Fibroblast of gingiva (primary cell): ENCODE measurements at regions not wholly inside any gene's neighbourhood (a gene's known extent, or its start where the extent isn't known, plus 50 kb on each side); places are given as distances from the start of the nearest gene placed in this dataset.

Experiments
- DNase-seq: peaks from one replicate; pipeline ENCODE4 v3.0.0-alpha.2; 2011; ENCODE audit warnings: low read depth

DNA sequence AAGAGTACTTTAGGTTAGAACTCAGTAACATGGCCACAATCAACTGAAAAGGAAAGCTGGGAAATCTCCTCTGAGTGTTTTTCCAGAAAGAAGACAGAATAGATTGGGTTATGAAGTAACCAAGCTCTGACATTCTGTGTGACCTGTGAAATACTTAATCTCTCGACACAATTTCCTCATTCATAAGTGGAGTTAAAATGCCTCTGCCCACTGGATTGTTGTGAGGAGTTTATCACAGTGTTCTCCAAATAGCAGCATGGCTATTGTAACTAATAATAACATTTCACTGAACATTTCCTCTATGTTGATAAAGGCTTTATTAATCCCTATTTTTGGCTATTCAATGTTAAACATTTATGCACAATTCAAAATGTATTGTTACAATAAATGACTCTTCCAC is 311.0 kb downstream of the GABRB2 start:
- DNase-seq = no peak

DNA sequence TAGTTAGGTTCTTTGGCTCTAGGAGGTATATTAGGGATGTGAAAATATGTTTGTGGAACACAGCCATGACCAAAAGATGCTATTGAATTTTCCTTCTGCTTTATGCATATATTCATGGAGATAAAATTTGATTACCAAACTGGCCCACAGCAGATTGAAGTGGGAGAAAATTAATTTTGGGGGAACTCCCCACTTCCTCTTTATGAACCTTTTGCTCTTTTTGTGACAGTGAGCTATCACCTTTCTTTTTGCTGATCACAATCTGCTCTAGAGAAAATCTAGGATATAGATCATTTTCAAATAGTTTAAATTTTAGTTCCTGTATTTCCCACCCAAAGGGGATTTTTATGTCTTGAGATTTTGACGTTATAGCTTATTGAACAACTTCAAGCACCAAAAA is 313.0 kb downstream of the GABRB2 start:
- no peak for DNase-seq

DNA sequence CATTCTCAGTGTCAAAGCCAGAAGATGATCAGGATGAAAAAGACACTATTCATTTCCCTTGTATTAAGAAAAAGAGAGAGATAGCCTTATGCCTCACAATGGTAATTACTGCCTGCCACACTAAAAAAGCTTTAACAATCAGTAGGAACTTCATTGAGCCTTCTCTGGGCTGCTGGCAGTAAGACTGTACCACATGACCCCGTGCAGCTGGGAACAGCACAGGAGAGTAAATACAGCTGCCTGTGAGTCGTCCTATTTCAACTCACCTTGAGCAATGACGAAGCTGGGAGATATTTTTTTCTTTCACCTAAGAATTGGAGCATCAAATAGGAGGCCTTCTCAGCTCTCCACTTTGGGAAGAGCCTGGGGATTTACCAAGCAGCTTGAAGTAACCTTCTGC is 316.3 kb downstream of the GABRB2 start:
- no peak for DNase-seq

DNA sequence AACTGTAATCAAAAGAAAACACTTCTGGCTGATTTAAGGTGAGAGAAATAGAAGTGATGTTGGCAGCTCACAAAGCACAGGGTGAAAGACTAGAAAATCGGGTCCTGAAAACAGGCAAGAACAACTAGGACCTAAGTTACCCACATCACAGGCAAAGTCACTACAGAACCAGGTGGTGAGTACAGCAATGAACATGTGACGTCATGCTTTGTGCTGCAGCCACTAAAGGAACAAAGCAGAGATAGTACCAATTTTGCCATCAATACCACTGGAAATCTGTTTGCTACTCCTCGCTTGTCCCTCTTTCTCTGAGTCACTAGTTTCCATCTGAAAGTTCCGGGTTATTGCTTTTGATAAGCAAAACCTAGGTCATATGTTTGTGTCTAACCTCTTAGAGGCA is 326.7 kb downstream of the GABRB2 start:
- no peak for DNase-seq

DNA sequence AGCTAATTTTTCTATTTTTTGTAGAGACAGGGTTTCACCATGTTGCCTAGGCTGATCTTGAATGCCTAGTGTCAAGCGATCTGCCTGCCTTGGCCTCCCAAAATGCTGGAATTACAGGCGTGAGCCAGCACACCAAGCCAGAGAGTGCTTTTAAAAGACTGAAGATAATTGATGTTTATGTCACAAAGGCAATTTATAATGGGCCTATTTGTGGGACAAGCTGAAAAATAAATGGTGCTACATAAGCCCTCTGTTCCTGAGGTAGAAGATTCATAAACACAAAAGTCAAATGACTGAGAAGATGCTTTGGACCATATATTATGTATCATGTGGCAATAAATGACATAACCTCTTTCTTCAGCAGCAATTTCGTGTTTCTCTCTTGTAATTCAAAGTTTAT is 329.6 kb downstream of the GABRB2 start:
- DNase-seq = no peak

DNA sequence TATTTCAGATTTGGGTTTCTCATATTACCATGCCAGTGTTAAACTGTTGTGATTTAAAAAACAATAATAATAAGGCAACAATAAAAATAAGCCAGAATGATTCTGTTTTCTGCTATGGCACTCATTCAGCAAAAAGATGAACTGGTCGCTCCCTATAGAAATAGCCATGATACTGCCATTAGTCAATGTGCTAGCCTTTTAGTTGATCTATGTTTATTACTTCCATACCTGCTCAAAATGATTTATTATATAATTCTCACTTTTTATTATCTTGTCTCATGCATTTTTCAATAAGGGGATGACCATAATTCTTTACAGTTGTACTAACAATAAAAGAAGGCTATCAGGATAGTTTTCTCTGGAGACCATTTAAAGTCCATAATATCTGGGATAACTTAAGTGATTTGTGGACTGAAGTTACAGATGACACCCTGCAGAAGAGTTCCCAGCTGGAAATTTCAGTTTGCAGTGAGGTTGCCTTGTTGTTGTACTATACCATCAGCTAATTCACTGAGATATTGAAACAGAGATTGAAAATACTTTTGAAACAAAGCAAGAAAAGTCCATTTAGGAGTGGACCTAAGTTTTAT is 334.3 kb downstream of the GABRB2 start:
- no peak for DNase-seq

DNA sequence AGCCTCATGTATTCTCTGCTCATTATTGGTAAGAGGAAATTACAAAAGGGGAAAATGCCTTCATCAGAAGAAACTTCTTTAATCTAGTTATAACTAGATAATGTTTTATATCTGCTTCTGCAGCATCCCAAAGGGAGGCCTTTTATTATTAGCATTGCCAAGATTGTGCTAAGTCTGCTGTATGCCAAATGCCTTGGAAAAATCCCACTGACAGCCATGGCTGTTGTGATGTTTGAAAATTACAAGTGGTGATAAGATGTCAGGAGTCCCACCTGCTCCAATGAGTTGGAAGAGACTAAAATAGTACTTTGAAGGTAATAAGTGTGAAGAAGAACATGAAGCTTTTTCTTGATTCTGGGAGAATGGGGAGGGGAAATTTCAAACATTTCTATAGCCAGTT is 345.0 kb downstream of the GABRB2 start:
- DNase-seq = no peak

DNA sequence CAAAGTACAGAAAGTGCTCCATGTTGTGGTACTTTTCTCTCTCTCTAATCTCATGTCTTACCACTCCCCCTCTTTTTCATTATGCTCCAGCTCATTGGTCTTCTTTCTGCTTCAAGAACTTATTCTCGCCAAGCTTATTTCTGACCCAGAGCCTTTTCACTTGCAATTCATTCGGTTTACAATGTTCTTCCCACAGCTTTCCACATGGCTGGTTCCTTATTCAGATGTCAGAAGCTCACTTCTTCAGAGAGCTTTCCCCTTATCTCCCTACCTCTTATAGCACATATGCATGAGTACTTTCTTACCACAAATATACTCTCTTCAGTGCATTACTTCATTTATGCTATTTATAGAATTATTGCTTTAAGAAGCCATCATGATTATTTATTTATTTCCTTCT is 338.8 kb upstream of the ATP10B start:
- DNase-seq = no peak

DNA sequence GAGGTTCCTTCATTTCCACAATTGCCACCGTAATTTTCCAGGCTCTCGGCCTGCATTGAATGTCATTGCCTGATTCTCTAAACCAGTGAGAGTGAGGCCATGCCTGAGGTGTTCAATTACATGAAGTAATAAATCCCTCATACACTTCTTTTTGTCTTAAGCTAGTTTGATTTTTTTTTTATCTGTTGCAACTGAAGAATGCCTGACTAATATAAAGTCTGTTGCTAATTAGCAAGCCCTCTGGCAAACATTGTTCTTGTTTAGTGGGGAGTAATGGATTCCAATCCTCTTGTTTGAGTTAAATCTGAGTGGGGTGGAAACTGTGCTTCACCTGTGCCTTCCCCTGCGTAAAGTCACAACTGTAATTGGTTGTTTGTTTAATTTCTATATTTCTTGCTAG is 338.1 kb upstream of the ATP10B start:
- no peak for DNase-seq

DNA sequence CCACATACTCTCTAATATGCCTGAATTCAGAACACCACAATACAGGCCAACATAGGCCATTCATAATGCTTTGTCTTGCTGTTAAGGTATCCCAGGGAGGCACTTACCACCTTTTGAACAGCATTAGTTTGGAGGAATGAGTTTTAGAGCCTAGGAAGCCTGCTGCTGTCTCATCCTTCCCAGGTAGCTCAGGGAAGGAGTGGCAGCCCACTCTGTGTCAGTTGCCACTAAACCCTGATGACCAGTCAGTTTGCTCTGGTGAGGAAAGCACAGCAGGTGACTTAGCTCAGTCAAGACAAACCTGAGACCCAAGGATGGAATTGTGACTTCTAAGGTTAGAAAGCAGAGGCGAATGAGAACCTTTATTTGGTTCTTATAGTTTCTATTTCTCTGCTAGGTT is 337.4 kb upstream of the ATP10B start:
- no peak for DNase-seq

DNA sequence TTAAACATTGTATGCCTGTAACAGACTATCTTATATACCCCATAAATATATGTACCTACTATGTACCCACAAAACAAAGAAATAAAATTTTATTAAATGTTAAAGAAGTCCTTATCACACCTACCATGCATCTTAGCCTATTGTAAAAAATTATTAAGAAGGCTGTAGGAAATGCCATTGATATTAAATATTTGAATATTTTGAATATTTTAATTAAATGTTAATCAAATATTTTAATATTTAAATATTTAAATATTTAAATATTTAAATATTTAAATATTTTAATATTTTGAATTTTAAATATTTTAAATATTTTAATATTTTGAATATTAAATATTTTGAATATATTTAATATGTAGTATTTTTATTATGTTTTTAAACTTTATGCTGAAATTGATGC is 331.5 kb upstream of the ATP10B start:
- DNase-seq = no peak

DNA sequence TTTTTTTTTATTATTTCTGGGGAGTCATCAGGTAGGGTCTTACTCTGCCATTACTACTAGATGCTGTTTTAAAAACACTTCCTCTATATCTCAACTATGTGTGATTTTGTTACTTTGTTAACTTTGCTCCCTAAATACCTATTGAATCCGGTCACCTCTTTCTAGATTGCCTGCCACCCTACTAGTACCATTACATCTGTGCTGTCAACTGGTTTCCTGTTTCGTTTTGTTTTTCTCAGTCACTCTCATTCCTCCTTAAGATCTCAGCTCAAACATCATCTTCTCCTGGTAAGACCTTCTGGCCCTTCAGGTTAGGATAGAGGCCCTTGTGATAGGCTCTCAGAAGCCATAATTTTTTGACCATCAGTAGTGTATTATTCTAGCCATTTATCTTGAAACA is 324.2 kb upstream of the ATP10B start:
- no peak for DNase-seq

DNA sequence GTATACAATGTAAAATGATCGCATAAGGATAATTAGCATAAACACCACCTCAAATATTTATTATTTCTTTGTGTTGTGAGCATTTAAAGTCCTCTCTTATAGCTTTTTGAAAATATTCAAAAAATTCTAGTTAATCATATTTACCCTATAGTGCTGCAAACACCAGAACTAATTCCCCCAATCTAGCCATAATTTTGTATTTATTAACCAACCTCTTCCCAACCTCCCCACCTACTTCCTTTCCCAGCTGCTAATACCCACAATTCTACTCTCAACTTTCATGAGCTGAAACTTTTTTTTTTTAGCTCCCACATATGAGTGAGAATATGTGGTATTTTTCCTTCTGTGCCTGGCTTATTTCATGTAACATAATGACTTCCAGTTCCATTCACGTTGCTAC is 317.8 kb upstream of the ATP10B start:
- DNase-seq = no peak

DNA sequence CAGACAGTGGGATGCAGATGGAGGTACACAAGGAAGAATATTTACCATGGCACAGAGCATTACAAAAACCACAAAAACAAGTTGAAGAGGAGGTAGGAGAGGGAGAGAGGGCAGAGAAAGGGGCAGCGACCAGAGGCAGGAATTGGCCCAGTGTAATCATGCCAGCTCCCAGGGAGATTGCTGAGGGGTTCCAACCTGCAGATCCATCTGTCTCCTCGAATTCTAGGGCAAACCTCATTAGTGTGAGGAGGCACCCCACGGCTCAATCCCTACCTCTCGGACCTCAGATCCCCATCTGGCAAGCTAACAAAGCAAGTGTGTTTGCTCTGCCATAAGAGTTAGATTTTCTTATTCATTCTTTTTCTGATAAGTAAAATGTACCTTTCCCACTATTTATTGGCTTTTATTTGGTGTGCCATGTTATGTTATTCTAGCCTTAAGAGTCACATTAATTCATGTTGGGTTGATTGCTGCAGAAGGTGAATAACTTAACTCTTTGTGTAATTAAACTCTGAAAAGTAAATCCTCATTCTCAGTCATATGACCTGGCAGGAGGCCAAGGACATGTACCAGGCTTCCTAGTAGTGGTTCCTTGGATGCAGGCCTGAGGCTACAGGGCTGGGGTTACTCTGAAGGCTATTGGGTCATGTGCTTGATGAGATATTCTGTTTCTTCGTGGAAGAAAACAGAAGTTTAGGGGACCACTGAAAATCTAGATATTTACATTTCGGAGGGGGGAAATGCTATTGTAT is 315.2 kb upstream of the ATP10B start:
- no peak for DNase-seq

DNA sequence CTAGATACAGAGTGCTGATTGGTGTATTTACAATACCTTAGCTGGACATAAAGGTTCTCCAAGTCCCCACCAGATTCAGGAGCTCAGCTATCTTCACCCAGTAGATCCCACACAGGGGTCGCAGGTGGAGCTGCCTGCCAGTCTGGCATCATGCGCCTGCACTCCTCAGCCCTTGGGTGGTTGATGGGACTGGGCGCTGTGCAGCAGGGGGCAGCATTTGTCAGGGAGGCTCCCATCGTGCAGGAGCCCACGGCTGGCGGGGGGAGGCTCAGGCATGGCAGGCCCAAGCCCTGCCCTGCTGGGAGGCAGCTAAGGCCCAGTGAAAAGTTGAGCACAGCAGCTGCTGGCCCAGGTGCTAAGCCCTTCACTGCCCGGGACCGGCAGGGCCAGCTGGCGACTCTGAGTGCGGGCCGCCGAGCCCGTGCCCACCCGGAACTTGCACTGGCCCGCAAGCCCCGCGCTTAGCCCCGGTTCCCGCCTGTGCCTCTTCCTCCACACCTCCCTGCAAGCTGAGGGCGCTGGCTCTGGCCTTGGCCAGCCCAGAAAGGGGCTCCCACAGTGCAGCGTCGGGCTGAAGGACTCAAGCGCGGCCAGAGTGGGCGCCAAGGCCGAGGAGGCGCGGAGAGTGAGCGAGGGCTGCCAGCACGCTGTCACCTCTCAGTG is 314.1 kb upstream of the ATP10B start:
- no peak for DNase-seq

DNA sequence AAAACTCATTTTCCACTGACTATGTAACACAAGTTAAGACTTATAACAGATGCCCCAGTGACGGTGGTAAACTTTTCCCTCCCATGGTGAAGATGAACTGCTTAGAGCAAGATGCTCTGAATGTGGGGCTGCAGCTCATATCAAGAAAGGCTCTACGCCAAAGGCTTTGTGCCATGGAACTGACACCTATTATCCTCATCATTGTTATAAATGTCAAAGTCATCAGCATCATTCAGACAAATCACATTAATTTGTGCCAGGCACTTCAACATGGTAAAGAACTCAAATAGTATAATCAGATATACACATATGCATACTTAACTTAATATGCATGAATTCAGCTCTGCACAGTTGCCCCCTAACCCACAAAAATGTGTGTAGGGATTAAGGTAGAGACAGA is 305.9 kb upstream of the ATP10B start:
- no peak for DNase-seq

DNA sequence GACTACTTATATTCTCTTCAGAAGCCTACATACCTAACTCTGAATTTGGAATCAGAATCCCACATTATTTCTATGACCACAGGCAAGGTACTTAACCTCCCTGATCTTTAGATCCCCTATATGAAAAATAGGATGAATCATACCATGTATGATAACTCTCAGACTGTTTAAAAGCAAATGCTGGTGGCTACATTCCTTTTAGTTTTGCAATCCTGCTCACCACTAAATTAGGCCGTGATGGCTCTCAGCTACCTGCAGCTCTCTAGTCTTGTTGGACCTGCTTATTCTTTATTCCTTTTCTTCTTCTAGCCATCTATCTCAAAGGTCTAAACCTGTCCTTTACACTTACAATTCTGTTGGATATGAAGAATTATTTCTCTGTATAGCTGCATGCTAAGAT is 303.4 kb upstream of the ATP10B start:
- no peak for DNase-seq

DNA sequence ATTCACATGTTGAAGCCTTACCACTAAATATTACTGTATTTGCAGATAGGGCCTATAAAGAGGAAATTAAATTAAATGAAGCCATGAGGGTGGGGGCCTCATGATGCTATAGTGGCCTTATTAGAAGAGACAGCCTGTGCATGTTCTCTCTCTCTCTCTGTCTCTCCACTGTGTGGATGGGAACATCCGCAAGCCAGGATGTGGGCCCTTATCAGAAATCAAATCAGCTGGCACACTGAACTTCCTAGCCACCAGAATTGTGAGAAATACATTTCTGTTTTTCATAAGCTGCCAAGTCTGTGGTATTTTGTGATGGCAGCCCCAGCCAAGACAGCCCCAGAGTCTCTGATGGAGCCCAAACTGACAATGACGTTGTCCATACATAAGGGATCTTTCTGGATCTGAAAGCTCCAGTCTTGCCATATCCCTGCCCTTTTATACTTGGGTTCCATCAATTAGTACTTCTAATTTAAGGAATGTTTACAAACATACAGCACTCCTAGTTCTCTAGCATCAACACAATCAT is 300.5 kb upstream of the ATP10B start:
- DNase-seq = no peak

DNA sequence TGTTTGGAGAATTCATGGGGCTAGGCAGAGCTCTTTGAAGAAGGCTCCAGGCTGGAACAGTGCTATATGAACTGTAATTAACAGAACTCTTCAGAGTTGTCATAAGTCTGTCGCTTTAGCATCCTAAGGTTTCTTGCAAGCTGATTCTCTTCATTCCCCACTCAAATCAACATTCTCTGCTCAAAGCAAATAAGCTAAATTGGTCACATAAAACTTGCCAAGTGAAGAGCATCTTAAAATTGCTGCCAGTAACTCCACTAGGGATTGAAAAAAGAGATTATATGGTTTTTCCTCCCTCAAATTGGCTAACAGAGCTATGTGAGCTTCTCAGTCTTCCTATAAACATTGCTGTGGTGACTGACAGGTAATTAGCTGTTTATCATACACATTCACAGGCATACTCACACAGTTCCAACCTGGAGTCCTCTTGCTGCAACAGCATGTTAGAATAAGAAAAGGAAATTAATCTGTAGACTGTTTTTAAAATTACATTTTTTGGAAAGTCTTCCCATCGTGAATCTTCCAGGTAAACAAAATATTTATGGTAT is 298.5 kb upstream of the ATP10B start:
- DNase-seq = no peak

DNA sequence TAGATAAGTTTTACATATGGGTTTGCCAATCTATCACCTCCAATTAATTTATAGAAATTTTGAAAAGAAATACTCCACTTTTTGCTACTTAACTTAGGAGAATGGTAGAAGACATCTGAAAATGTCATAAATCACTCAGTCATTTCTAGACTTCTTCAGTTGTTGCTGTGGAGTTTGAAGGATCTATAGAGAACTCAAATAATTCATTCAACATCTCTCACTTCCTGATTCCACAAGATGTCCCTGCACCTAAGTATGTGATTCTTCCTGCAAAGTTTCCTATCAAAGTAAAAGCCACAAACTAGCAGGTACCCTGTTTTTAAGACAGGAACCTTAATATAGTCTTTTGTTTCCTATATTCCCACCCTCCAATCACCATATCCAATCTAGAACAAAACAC is 297.1 kb upstream of the ATP10B start:
- DNase-seq = no peak

DNA sequence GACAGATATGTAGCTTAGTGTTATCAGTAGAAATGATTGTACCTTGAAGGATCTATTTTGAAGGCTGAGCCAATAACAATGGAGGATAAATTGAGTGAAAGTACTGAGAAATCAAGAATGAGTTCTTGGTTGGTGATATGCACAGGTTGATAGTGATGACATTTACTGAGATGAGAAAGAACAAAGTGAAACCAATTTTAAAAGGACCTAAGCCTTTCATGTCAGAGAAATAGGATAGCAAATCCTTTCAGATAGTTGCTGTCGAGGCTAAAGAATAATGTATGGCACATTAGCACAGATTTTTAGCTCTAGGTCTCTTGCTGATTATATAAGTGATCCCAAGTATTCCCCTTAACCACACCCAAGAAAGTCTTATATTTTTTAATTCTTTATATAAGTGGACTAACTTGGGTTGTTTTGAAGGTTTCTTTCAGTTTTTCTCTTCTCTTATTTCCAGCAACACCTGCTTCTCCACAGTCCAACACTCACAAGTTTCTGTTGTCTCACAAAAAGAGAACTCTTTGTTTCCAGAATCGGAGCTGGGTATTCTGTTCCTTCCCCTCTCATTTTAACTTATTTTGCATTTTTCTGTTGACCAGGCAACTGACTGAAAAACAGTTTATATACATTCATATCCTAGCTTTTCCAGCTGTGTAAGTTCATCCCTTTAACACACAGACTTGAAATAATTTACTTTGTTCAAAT is 286.9 kb upstream of the ATP10B start:
- DNase-seq = no peak

DNA sequence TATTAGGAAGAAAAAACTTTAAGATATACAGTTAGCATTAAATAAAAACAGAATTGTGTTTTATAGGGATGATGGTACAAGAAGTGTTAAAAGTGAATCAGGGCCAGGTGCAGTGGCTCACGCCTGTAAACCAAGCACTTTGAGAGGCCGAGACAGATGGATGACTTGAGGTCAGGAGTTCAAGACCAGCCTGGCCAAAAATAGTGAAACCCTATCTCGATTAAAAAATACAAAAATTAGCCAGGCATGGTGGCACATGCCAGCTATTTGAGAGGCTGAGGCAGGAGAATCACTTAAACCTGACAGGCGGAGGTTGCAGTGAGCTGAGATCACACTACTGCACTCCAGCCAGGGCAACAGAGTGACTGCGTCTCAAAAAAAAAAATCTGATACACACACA is 282.9 kb upstream of the ATP10B start:
- DNase-seq = no peak

DNA sequence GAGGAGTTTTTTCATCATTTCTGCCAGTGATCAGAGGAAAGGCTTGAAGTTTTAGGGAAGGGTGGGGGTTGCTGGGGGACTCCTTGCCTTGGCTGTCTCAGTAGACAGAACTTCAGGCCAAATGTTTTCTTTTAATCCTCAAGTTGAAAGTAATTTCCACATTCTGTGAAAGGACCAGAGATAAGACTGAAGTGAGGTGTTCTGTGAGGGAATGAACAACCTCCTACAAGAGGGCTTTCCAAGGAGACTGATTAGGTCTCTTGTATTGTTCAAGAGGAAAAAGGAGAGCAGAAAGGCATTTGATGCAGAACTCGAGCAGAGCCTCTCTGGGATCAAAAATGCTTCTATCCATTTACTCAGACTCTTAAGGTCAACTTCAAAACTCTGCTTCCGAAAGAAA is 282.1 kb upstream of the ATP10B start:
- DNase-seq = no peak
